BJ (cell line): ENCODE measurements at regions not wholly inside any gene's neighbourhood (a gene's known extent, or its start where the extent isn't known, plus 50 kb on each side); places are given as distances from the start of the nearest gene placed in this dataset.
"Not testable (repeated sequence)": the region's sequence is repeated elsewhere in the genome, so short reads cannot be mapped to it uniquely, and the experiment has no call there.

Experiments
- CTCF ChIA-PET: fragments of 350-600 bp; formaldehyde crosslinking; extraction: SDS; loops from one replicate; lab custom pipeline; 2021; ENCODE audit warnings: antibody characterized with exemption, inconsistent platforms; lab: Yijun Ruan, JAX
- POLR2A ChIA-PET: fragments of 300-600 bp; sonication (Branson Sonifier 250); formaldehyde crosslinking; extraction: SDS; loops from one replicate; lab custom pipeline; 2021; ENCODE audit warnings: antibody characterized with exemption; lab: Charles Lee
- DNase-seq: peaks from one replicate; pipeline ENCODE4 v3.0.0-alpha.2; 2011; ENCODE audit warnings: low read depth
- H3K27me3 ChIP-seq: 2 replicates; pipeline ENCODE4 v1.6.0; 2011; ENCODE audit warnings: low read length; ENCODE audit not compliant: control insufficient read depth, insufficient read depth
- H3K36me3 ChIP-seq: 2 replicates; pipeline ENCODE4 v1.5.1; 2011; ENCODE audit warnings: low read length; ENCODE audit not compliant: control insufficient read depth, insufficient read depth
- H3K4me3 ChIP-seq: 2 replicates; pipeline ENCODE4 v1.5.1; 2011; ENCODE audit warnings: low read depth, mild to moderate bottlenecking, control low read depth, low read length
- TF ChIP-seq, protein P1 (sequence below): IDR thresholded peaks from 2 replicates; pipeline ENCODE4 v1.5.1; 2011; ENCODE audit warnings: low read depth, mild to moderate bottlenecking, control low read depth, inconsistent platforms, low read length, moderate library complexity; ENCODE audit not compliant: insufficient read depth

DNA sequence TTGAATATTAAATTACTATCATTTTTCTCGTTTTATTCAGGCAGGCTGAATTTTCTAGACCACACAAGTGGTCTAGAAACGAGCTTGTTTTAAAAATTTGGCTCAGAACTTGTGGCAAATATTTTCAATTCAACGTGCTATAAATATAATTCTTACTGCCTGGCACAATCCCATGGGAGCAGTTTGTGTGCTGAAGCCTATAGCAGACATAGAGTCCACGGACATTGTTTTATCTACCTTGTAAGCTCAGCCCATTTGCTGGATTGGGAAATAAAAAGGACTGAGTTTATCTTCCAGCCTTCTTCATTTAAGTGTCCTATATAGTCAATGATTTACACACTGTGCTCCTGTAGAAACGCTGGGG is 103.4 kb downstream of the ZBTB18 start:
- Histone ChIP-seq H3K27me3 (no peaks in the 10 kb centered on the region), H3K36me3 (no peaks in the 10 kb centered on the region), H3K4me3 (no peak overlapping the region)
- TF ChIP-seq, protein P1, sequence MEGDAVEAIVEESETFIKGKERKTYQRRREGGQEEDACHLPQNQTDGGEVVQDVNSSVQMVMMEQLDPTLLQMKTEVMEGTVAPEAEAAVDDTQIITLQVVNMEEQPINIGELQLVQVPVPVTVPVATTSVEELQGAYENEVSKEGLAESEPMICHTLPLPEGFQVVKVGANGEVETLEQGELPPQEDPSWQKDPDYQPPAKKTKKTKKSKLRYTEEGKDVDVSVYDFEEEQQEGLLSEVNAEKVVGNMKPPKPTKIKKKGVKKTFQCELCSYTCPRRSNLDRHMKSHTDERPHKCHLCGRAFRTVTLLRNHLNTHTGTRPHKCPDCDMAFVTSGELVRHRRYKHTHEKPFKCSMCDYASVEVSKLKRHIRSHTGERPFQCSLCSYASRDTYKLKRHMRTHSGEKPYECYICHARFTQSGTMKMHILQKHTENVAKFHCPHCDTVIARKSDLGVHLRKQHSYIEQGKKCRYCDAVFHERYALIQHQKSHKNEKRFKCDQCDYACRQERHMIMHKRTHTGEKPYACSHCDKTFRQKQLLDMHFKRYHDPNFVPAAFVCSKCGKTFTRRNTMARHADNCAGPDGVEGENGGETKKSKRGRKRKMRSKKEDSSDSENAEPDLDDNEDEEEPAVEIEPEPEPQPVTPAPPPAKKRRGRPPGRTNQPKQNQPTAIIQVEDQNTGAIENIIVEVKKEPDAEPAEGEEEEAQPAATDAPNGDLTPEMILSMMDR: no peak
- no peak for DNase-seq
- ChIA-PET POLR2A (no interaction called here), CTCF (no interaction called here)

DNA sequence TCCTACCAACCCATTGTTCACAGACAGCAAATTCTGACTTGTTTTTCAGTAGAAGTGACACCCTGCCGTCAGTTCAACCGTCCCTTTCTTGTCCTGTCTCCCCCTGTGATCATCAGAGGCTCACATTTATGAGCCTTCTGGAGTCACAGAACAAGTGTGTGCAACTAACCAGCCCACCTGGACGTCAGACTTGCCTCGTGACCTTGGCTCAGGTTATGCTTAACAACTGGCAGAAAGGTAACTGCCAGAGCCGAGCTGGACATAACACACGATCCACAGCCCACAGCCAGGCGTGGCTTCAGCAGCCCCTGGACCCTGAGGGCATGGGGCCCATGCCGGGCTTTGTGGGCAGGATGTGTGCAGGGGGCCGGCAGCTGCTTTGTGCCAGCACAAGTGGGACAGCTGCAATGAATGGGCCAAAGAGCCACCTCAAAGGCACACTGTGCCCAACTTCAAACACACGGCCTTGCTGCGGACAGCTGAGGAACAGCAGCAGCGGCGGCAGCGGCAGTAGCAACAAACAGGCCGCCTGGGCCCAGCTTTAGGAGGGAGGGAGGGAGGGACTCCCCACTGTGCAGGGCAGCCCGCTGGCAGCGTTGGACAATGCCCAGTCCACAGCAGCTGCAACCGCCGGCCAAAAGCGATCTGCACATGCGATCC is 103.9 kb downstream of the ZBTB18 start:
- TF ChIP-seq, protein P1: no peak
- Histone ChIP-seq H3K36me3 (no peaks in the 10 kb centered on the region), H3K4me3 (no peak overlapping the region), H3K27me3 (no peaks in the 10 kb centered on the region)
- ChIA-PET POLR2A (interaction anchor here (0.6 kb wide), 1 partner anchor 107 kb away, joined by 3 read pairs; no protein-coding TSS in a partner anchor), CTCF (no interaction called here)
- no peak for DNase-seq

DNA sequence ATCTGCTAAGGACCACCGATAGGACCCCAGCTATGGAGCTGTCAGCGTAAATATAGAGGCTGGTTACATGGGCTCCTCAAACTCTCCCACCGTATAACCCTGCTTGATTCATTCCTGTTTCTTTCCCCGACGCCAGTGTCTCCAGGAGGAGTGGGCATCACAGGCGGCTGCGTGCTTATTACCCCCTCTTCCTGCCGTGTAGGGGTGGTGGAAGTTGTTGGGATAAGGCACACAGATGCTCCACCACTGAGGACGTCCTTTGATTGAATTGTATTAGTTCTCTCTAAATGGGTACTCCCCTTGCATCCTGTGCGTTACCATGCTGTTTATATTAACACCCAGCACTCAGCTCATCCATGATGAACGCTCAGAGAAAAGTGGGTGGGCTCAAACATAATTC is 104.6 kb downstream of the ZBTB18 start:
- Histone ChIP-seq H3K4me3 (no peak overlapping the region), H3K36me3 (no peaks in the 10 kb centered on the region), H3K27me3 (no peaks in the 10 kb centered on the region)
- POLR2A ChIA-PET: interaction anchor here (0.6 kb wide), 1 partner anchor 107 kb away, joined by 3 read pairs; no protein-coding TSS in a partner anchor
- DNase-seq: no peak
- TF ChIP-seq, protein P1: no peak
- CTCF ChIA-PET: no interaction called here

DNA sequence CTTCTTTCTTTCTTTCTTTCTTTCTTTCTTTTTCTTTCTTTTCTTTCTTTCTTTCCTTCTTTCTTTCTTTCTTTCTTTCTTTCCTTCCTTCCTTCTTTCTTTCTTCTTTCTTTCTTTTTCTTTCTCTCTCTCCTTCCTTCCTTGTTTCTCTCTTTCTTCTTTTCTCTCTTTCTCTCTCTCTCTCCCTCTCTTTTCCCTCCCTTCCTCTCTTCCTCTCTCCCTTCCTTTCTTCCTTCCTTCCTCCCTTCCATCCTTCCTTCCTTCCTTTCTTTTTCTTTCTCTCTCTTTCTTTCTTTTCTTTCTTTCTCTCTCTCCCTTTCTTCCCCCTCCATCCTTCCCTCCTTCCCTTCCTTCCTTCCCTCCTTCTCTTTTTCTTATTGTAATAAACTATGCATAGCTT is 105.5 kb downstream of the ZBTB18 start:
- POLR2A ChIA-PET: not testable (repeated sequence)

DNA sequence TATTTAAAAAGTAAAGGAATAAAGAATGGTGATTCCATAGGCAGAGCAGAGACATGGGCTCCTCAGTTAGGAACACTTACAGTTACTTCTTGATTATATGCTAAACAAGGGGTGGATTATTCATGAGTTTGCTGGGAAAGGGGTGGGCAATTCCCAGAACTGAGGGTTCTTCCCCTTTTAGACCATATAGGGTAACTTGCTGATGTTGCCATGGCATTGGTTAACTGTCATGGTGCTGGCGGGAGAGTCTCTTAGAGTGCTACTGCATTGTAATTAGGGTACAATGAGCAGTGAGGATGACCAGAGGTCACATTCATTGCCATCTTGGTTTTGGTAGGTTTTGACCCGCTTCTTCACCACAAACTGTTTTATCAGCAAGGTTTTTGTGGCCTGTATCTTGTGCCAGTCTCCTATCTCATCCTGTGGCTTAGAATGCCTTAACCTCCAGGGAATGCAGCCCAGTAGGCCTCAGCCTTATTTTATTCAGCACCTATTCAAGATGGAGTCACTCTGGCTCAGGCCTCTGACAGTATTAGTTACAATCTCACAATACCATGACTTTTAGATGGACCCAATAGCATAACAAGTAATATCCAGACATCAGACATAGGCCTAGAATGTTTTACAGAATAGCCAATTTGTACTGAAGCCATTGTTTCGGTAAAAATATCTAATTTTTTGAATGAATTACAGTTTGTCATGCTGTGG is 106.8 kb downstream of the ZBTB18 start:
- TF ChIP-seq, protein P1: no peak
- no peak for DNase-seq
- H3K4me3 ChIP-seq: no peak overlapping the region
- H3K36me3 ChIP-seq: no peaks in the 10 kb centered on the region
- POLR2A ChIA-PET: no interaction called here
- no peaks in the 10 kb centered on the region for H3K27me3 ChIP-seq
- CTCF ChIA-PET: no interaction called here

More for the DNA sequence above, 105.5 kb downstream of the ZBTB18 start:
- H3K27me3 ChIP-seq, H3K36me3 ChIP-seq, H3K4me3 ChIP-seq, DNase-seq: not testable (repeated sequence)
- CTCF ChIA-PET: interaction anchor here (0.8 kb wide), 1 partner anchor 106 kb away, joined by 3 read pairs; the partner anchor contains the start of gene ZBTB18
